ENCODE measurements at regions not wholly inside any gene's neighbourhood (a gene's known extent, or its start where the extent isn't known, plus 50 kb on each side); places are given as distances from the start of the nearest gene placed in this dataset.

- no peak for TF ChIP-seq EZH2 (IDR thresholded peaks at IDR 0.05; ENCODE audit: borderline replicate concordance, low read length)
- TF ChIP-seq CTCF (conservative IDR thresholded peaks at IDR 0.05 in 1 of 2, IDR thresholded peaks at IDR 0.05 in 1 of 2; ENCODE audit: extremely low read depth in 1 of 2, insufficient read depth in 1 of 2, low read depth in 1 of 2, low read length in 2 of 2) = no peak
Observed at GRCh38 chr11:87394924-87395323, 357.2 kb downstream of the TMEM135 start.

All from mammary epithelial cell (primary cell).